ENCODE measurements at regions not wholly inside any gene's neighbourhood (a gene's known extent, or its start where the extent isn't known, plus 50 kb on each side); places are given as distances from the start of the nearest gene placed in this dataset.

DNA sequence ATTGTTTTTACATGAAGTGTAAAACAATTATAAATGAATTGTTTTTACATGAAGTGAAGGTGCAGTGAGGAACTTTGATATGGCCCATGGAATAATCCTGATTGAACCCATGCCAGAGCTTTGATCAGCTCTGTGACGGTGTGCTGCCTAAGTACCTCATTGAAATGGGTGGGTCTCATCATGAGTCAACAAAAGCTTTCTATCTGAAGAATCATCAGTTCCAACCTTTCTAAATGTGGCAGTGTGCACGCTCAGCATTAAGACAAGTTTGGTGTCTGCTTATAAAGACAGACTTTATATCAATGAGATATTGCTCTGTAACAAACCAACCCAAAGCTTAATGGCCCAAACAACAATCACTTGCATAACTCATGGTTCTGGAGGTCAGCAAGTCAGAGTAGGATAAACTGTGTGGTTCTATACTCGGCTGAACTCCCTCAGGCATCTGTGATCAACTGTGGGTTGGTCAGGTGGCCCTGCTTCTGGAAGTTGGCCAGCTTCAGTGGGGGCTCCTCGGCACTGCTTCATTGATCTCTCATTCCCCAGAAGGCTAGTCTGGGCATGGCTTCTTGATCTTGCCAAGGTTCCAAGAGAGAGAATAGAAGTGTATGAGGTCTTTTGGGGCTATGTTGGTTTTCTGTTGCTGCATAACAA is 258.0 kb downstream of the LTN1 start:
- ChIA-PET POLR2A (no interaction called here), CTCF (interaction anchor here (4.3 kb wide), 1 partner anchor 11 kb away, joined by 41 read pairs; no protein-coding TSS in a partner anchor)
- Histone ChIP-seq H3K27me3 (replicated peaks in 1 of 4; ENCODE audit: control extremely low read depth in 1 of 4, control insufficient read depth in 3 of 4, insufficient read depth in 4 of 4, low read length in 3 of 4) (no peaks in the 10 kb centered on the region), H3K36me3 (replicated peaks in 1 of 2; ENCODE audit: control extremely low read depth in 1 of 2, control insufficient read depth in 1 of 2, extremely low read depth in 1 of 2, insufficient read depth in 2 of 2, low read length in 1 of 2) (no peaks in the 10 kb centered on the region), H3K27ac (ENCODE audit: low read length in 2 of 2) (no peak overlapping the region), H4K20me1 (ENCODE audit: control insufficient read depth, insufficient read depth, low read length, poor library complexity, severe bottlenecking) (no peaks in the 10 kb centered on the region), H3K9ac (ENCODE audit: low read length) (no peak overlapping the region), H3K9me3 (ENCODE audit: control extremely low read depth in 1 of 3, control insufficient read depth in 2 of 3, insufficient read depth in 1 of 3, low read length in 2 of 3) (no peaks in the 10 kb centered on the region), H3K4me2 (replicated peaks; ENCODE audit: low read depth, low read length, poor library complexity, severe bottlenecking) (no peak overlapping the region), H2AFZ (ENCODE audit: insufficient read depth, low read depth, low read length, poor library complexity, severe bottlenecking) (no peak overlapping the region), H3K4me1 (ENCODE audit: control insufficient read depth in 2 of 2, insufficient read depth in 2 of 2, low read length in 2 of 2) (no peaks in the 10 kb centered on the region), H3K79me2 (ENCODE audit: control insufficient read depth, insufficient read depth, low read length) (no peaks in the 10 kb centered on the region), H3K4me3 (ENCODE audit: control extremely low read depth in 1 of 5, extremely low read depth in 1 of 5, insufficient read depth in 1 of 5, low read depth in 2 of 5, low read length in 4 of 5) (no peak overlapping the region)
- no peak for DNase-seq
- Mint-ChIP-seq H3K27me3 (no peaks in the 10 kb centered on the region), H3K9me3 (ENCODE audit: insufficient read depth) (no peaks in the 10 kb centered on the region), H3K27ac (no peak overlapping the region), H3K4me3 (no peak overlapping the region), H3K4me1 (no peaks in the 10 kb centered on the region)
- TF ChIP-seq CTCF (IDR thresholded peaks at IDR 0.05) (no peak), EZH2 (IDR thresholded peaks at IDR 0.05; ENCODE audit: borderline replicate concordance, insufficient read depth, low read depth, low read length, poor library complexity, severe bottlenecking) (no peak)
- WGBS (ENCODE audit: insufficient coverage): 70% methylated on average over 3 of the region's 4 CpGs
- intact Hi-C loops (cut with micrococcal nuclease): no loop called here
- no peak for ATAC-seq (ENCODE audit: low read depth)

DNA sequence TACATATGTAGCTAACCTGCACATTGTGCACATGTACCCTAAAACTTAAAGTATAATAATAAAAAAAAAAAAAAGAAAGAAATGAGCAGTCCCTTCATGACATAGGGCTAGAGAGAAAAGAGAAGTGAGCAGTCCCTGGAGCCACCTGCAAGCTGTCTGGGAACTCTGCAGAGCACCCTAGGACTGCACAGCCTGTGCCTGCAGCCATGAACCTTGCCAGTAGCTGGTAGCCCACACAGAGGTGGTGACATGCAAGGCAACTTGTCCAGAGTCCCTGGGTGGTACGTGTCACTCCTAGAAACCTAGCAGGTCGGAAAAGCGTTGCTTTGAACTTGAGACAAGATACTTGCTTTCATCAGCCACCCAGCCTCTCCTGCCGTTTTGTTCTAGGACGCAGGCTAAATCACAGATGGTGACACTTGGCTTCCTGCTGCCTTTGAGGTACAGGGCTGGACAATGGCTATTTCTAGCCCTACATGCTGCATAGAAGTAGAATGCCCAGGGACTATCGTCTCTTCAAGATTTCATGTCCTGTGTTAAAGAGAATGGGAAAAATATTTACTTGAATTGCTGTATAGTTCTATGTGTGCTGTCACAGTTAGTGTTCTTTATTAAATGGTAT is 260.9 kb downstream of the LTN1 start:
- POLR2A ChIA-PET: no interaction called here
- H3K27me3 Mint-ChIP-seq: no peaks in the 10 kb centered on the region

More for the DNA sequence above, 260.9 kb downstream of the LTN1 start:
- 84% methylated on average over 6 of the region's 6 CpGs for WGBS (ENCODE audit: insufficient coverage)
- DNase-seq (no peak), ATAC-seq (ENCODE audit: low read depth) (no peak)
- Histone ChIP-seq H3K4me1 (ENCODE audit: control insufficient read depth in 2 of 2, insufficient read depth in 2 of 2, low read length in 2 of 2) (no peaks in the 10 kb centered on the region), H3K79me2 (ENCODE audit: control insufficient read depth, insufficient read depth, low read length) (no peaks in the 10 kb centered on the region), H3K36me3 (replicated peaks in 1 of 2; ENCODE audit: control extremely low read depth in 1 of 2, control insufficient read depth in 1 of 2, extremely low read depth in 1 of 2, insufficient read depth in 2 of 2, low read length in 1 of 2) (no peaks in the 10 kb centered on the region), H3K27me3 (replicated peaks in 1 of 4; ENCODE audit: control extremely low read depth in 1 of 4, control insufficient read depth in 3 of 4, insufficient read depth in 4 of 4, low read length in 3 of 4) (no peaks in the 10 kb centered on the region), H3K4me3 (ENCODE audit: control extremely low read depth in 1 of 5, extremely low read depth in 1 of 5, insufficient read depth in 1 of 5, low read depth in 2 of 5, low read length in 4 of 5) (no peak overlapping the region), H3K27ac (ENCODE audit: low read length in 2 of 2) (no peak overlapping the region), H3K9ac (ENCODE audit: low read length) (no peak overlapping the region), H3K4me2 (replicated peaks; ENCODE audit: low read depth, low read length, poor library complexity, severe bottlenecking) (no peak overlapping the region), H4K20me1 (ENCODE audit: control insufficient read depth, insufficient read depth, low read length, poor library complexity, severe bottlenecking) (no peaks in the 10 kb centered on the region), H2AFZ (ENCODE audit: insufficient read depth, low read depth, low read length, poor library complexity, severe bottlenecking) (no peak overlapping the region), H3K9me3 (ENCODE audit: control extremely low read depth in 1 of 3, control insufficient read depth in 2 of 3, insufficient read depth in 1 of 3, low read length in 2 of 3) (no peaks in the 10 kb centered on the region)
- TF ChIP-seq EZH2 (IDR thresholded peaks at IDR 0.05; ENCODE audit: borderline replicate concordance, insufficient read depth, low read depth, low read length, poor library complexity, severe bottlenecking) (no peak), CTCF (IDR thresholded peaks at IDR 0.05) (no peak)
- Mint-ChIP-seq H3K4me1 (no peaks in the 10 kb centered on the region), H3K9me3 (ENCODE audit: insufficient read depth) (no peaks in the 10 kb centered on the region), H3K27ac (no peak overlapping the region), H3K4me3 (no peak overlapping the region)
- CTCF ChIA-PET: interaction anchor here (0.9 to 3.4 kb wide), 2 partner anchors 11 to 14 kb away, joined by 3 to 19 read pairs; no protein-coding TSS in a partner anchor
- intact Hi-C loops (cut with micrococcal nuclease): no loop called here
